Natural killer cell (primary cell): ENCODE measurements at regions not wholly inside any gene's neighbourhood (a gene's known extent, or its start where the extent isn't known, plus 50 kb on each side); places are given as distances from the start of the nearest gene placed in this dataset.

Experiments used
- ATAC-seq, 3 donors: fragments of 150-1000 bp in 2 of 3; fragments of 200-7000 bp in 1 of 3; cut with Tn5 transposase; 1 replicate in 1 of 3; 2 replicates in 2 of 3; pipeline ENCODE4 v1.10.0; 2021; ENCODE audit warnings: mild to moderate bottlenecking in 2 of 3, moderate library complexity in 2 of 3
- DNase-seq, 2 donors: peaks; one replicate each; pipeline versions ENCODE4 v3.0.0 to v3.0.0-alpha.2; 2013 to 2021; ENCODE audit warnings: mixed read lengths in 1 of 2
- H3K27ac ChIP-seq: one replicate; pipeline ENCODE4 v1.5.1; 2013; ENCODE audit warnings: mild to moderate bottlenecking, low read length
- H3K27me3 ChIP-seq: one replicate; pipeline ENCODE4 v1.6.1; 2013; ENCODE audit warnings: low read length; ENCODE audit not compliant: control insufficient read depth, insufficient read depth
- H3K36me3 ChIP-seq: one replicate; pipeline ENCODE4 v1.6.1; 2013; ENCODE audit warnings: low read length; ENCODE audit not compliant: control insufficient read depth, insufficient read depth
- H3K4me1 ChIP-seq: one replicate; pipeline ENCODE4 v1.6.1; 2013; ENCODE audit warnings: low read length; ENCODE audit not compliant: control insufficient read depth, insufficient read depth
- H3K4me3 ChIP-seq: one replicate; pipeline ENCODE4 v1.5.1; 2013; ENCODE audit warnings: low read length
- H3K9me3 ChIP-seq: one replicate; pipeline ENCODE4 v1.6.1; 2013; ENCODE audit warnings: low read length; ENCODE audit not compliant: control insufficient read depth, insufficient read depth
- H3K27ac Mint-ChIP-seq, 2 donors: one replicate each; pipeline ENCODE4 v1.8.0; 2022; ENCODE audit warnings: mild to moderate bottlenecking in 2 of 2, mixed read lengths in 2 of 2, moderate library complexity in 1 of 2
- H3K27me3 Mint-ChIP-seq, 2 donors: one replicate each; pipeline ENCODE4 v1.8.0; 2022; ENCODE audit warnings: low read depth in 2 of 2, mixed read lengths in 2 of 2
- H3K36me3 Mint-ChIP-seq: one replicate; pipeline ENCODE4 v1.8.0; 2022; ENCODE audit warnings: mixed read lengths
- H3K4me1 Mint-ChIP-seq, 2 donors: one replicate each; pipeline ENCODE4 v1.8.0; 2022; ENCODE audit warnings: mixed read lengths in 2 of 2
- H3K4me3 Mint-ChIP-seq: one replicate; pipeline ENCODE4 v1.8.0; 2022; ENCODE audit warnings: mild to moderate bottlenecking, moderate library complexity, mixed read lengths
- H3K9me3 Mint-ChIP-seq, 2 donors: one replicate each; pipeline ENCODE4 v1.8.0; 2022; ENCODE audit warnings: mixed read lengths in 2 of 2
- CTCF ChIP-seq: fragments of 200-600 bp; IDR thresholded peaks from one replicate; pipeline ENCODE4 v1.8.0; 2022; ENCODE audit warnings: antibody characterized with exemption
- WGBS: methylation state at CpG from one replicate; pipeline ENCODE4 v1.1.7; 2013; ENCODE audit warnings: missing lambda C conversion rate; ENCODE audit not compliant: insufficient coverage; 5-methylcytosine and 5-hydroxymethylcytosine counted together
- intact Hi-C: fragments of 100-400 bp; cut with micrococcal nuclease; formaldehyde crosslinking; loops from one replicate; pipeline ENCODE4 v1.14.2; 2022

- 87% methylated on average over 2 of the region's 2 CpGs for WGBS
- H3K4me3 ChIP-seq: no peak overlapping the region
- no peak overlapping the region for H3K4me3 Mint-ChIP-seq
- H3K4me1 ChIP-seq: no peaks in the 10 kb centered on the region
- no peak overlapping the region for H3K27ac ChIP-seq
- DNase-seq (no peak), ATAC-seq (no peak)
- H3K27me3 ChIP-seq: no peaks in the 10 kb centered on the region
- H3K9me3 Mint-ChIP-seq: no peaks in the 10 kb centered on the region
- intact Hi-C loops: no loop called here
- no peaks in the 10 kb centered on the region for H3K4me1 Mint-ChIP-seq
- H3K36me3 Mint-ChIP-seq: no peaks in the 10 kb centered on the region
- peaks cover 0 to 3% of the 10 kb centered on the region in 2 donors for H3K27me3 Mint-ChIP-seq
- no peaks in the 10 kb centered on the region for H3K9me3 ChIP-seq
- H3K27ac Mint-ChIP-seq: no peak overlapping the region
- TF ChIP-seq CTCF: no peak
- H3K36me3 ChIP-seq: no peaks in the 10 kb centered on the region
Observed at GRCh38 chr13:80113714-80114454, 227.0 kb downstream of the SPRY2 start.

- no peak for TF ChIP-seq CTCF
- WGBS: 80% methylated on average over 3 of the region's 3 CpGs
- ATAC-seq (no peak), DNase-seq (no peak)
- Mint-ChIP-seq H3K27me3 (peaks cover 0 to 5% of the 10 kb centered on the region in 2 donors), H3K4me3 (no peak overlapping the region), H3K36me3 (no peaks in the 10 kb centered on the region), H3K4me1 (no peaks in the 10 kb centered on the region), H3K9me3 (peaks cover 0 to 2% of the 10 kb centered on the region in 2 donors), H3K27ac (no peak overlapping the region)
- intact Hi-C loops: no loop called here
- Histone ChIP-seq H3K27ac (no peak overlapping the region), H3K4me3 (no peak overlapping the region), H3K27me3 (no peaks in the 10 kb centered on the region), H3K9me3 (no peaks in the 10 kb centered on the region), H3K36me3 (no peaks in the 10 kb centered on the region), H3K4me1 (no peaks in the 10 kb centered on the region)
Observed at GRCh38 chr13:80109303-80109702, 231.6 kb downstream of the SPRY2 start.

GRCh38 chr13:80105350-80105749 is 235.6 kb downstream of the SPRY2 start:
- no peak for DNase-seq
- no peak overlapping the region for H3K4me3 Mint-ChIP-seq

More at GRCh38 chr13:80105350-80105749, 235.6 kb downstream of the SPRY2 start:
- Histone ChIP-seq H3K9me3 (no peaks in the 10 kb centered on the region), H3K27ac (no peak overlapping the region), H3K36me3 (no peaks in the 10 kb centered on the region), H3K4me3 (no peak overlapping the region), H3K27me3 (no peaks in the 10 kb centered on the region), H3K4me1 (no peaks in the 10 kb centered on the region)
- TF ChIP-seq CTCF: no peak
- ATAC-seq: no peak
- WGBS: 92% methylated on average over 2 of the region's 2 CpGs
- no peak overlapping the region for H3K27ac Mint-ChIP-seq
- H3K4me1 Mint-ChIP-seq: no peaks in the 10 kb centered on the region
- peaks cover 0 to 3% of the 10 kb centered on the region in 2 donors for H3K27me3 Mint-ChIP-seq
- intact Hi-C loops: no loop called here
- H3K9me3 Mint-ChIP-seq: peaks cover 0 to 2% of the 10 kb centered on the region in 2 donors
- H3K36me3 Mint-ChIP-seq: no peaks in the 10 kb centered on the region
